Fibroblast of skin of back (primary cell): ENCODE measurements at regions not wholly inside any gene's neighbourhood (a gene's known extent, or its start where the extent isn't known, plus 50 kb on each side); places are given as distances from the start of the nearest gene placed in this dataset.

ENCODE experiments used
- DNase-seq: peaks from one replicate; pipeline ENCODE4 v3.0.0-alpha.2; 2013

GRCh38 chr21:16309250-16309971, 579.6 kb downstream of the USP25 start:
- DNase-seq = no peak

GRCh38 chr21:16310176-16310575, 580.4 kb downstream of the USP25 start:
- DNase-seq = no peak

GRCh38 chr21:16311229-16311628, 581.4 kb downstream of the USP25 start:
- no peak for DNase-seq

- no peak for DNase-seq
Measured at GRCh38 chr21:16312321-16312720, 582.5 kb downstream of the USP25 start.

- DNase-seq = no peak
Measured at GRCh38 chr21:16315223-16315622, 585.4 kb downstream of the USP25 start.

GRCh38 chr21:16318651-16319300, 589.0 kb downstream of the USP25 start:
- no peak for DNase-seq

GRCh38 chr21:16320110-16320509, 590.3 kb downstream of the USP25 start:
- DNase-seq = no peak

- DNase-seq = peak; percentile 40
Measured at GRCh38 chr21:16322454-16322853, 592.7 kb downstream of the USP25 start.

- DNase-seq = peak; percentile 79
Measured at GRCh38 chr21:16323596-16323995, 593.8 kb downstream of the USP25 start.

GRCh38 chr21:16324630-16325029, 594.8 kb downstream of the USP25 start:
- DNase-seq = peak; percentile 12

GRCh38 chr21:16330082-16330907, 600.5 kb downstream of the USP25 start:
- DNase-seq = peak; percentile 74

GRCh38 chr21:16330908-16331268, 601.1 kb downstream of the USP25 start:
- DNase-seq = no peak

- no peak for DNase-seq
Measured at GRCh38 chr21:16337266-16337665, 607.5 kb downstream of the USP25 start.

- DNase-seq = no peak
Measured at GRCh38 chr21:16342932-16343331, 613.1 kb downstream of the USP25 start.

GRCh38 chr21:16343776-16344175, 614.0 kb downstream of the USP25 start:
- no peak for DNase-seq

GRCh38 chr21:16345757-16346156, 616.0 kb downstream of the USP25 start:
- no peak for DNase-seq

- DNase-seq = no peak
Measured at GRCh38 chr21:16347223-16347622, 617.4 kb downstream of the USP25 start.

- no peak for DNase-seq
Measured at GRCh38 chr21:16353764-16354163, 624.0 kb downstream of the USP25 start.

GRCh38 chr21:16357994-16358393, 628.2 kb downstream of the USP25 start:
- no peak for DNase-seq

- no peak for DNase-seq
Measured at GRCh38 chr21:16358784-16359183, 629.0 kb downstream of the USP25 start.

GRCh38 chr21:16363100-16363499, 633.3 kb downstream of the USP25 start:
- no peak for DNase-seq

- DNase-seq = no peak
Measured at GRCh38 chr21:16363518-16363917, 633.7 kb downstream of the USP25 start.

- DNase-seq = no peak
Measured at GRCh38 chr21:16366207-16366606, 636.4 kb downstream of the USP25 start.

GRCh38 chr21:16367079-16367478, 637.3 kb downstream of the USP25 start:
- DNase-seq = no peak
